ENCODE measurements at regions not wholly inside any gene's neighbourhood (a gene's known extent, or its start where the extent isn't known, plus 50 kb on each side); places are given as distances from the start of the nearest gene placed in this dataset.

GRCh38 chr3:72237679-72238009 is 452.7 kb upstream of the PROK2 start:
- no peaks in the 10 kb centered on the region for H3K79me2 ChIP-seq (ENCODE audit: low read depth)
- H2AFZ ChIP-seq: no peak overlapping the region
- no peaks in the 10 kb centered on the region for H3K9me3 ChIP-seq (ENCODE audit: insufficient read depth, low read depth)
- H4K20me1 ChIP-seq (ENCODE audit: insufficient read depth): no peaks in the 10 kb centered on the region
- no peak overlapping the region for H3K27ac ChIP-seq
- DNase-seq: no peak
- intact Hi-C loops (cut with micrococcal nuclease; ENCODE audit: unreplicated experiment): no loop called here
- no peak for TF ChIP-seq EZH2 (IDR thresholded peaks at IDR 0.05; ENCODE audit: low read depth)
- H3K4me3 ChIP-seq: no peak overlapping the region
- H3K9me2 ChIP-seq (ENCODE audit: insufficient read depth): no peaks in the 10 kb centered on the region
- no peaks in the 10 kb centered on the region for H3K36me3 ChIP-seq (ENCODE audit: low read depth)
- H3K4me1 ChIP-seq (replicated peaks; ENCODE audit: insufficient read depth): no peaks in the 10 kb centered on the region
- H3K27me3 ChIP-seq (ENCODE audit: insufficient read depth, low read depth): peaks cover 5% of the 10 kb centered on the region; the same call in 1 of the 2 replicates
- ChIA-PET POLR2A (ENCODE audit: unreplicated experiment) (no interaction called here), CTCF (no interaction called here)
- no peak overlapping the region for H3K4me2 ChIP-seq
- no peaks in the 10 kb centered on the region for H3F3A ChIP-seq (ENCODE audit: insufficient read depth, low read depth)
- BruUV-seq (replicated peaks): no TSS peak

GRCh38 chr3:72234391-72234790 is 449.4 kb upstream of the PROK2 start:
- no peak overlapping the region for H3K4me3 ChIP-seq
- no peaks in the 10 kb centered on the region for H3F3A ChIP-seq (ENCODE audit: insufficient read depth, low read depth)
- POLR2A ChIA-PET (ENCODE audit: unreplicated experiment): no interaction called here

DNA sequence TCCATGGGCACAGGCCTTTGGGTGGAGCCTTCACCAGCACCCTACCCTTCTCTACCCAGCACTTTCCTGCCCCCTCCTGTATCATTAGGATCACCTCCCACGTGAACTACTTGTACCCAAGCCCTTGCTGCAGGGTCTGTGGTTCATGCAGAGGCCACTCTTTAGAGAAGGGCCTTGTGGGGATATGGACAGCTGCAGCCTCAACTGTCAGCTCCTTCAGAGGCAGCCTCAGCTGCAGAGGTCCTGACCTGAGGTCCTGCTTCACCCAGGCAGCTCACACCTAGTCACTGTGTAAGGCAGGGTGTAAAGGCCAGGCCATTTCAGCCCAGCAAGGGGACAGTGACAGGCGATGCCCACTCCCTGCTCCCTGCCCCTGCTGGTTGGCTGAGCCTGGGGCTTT is 448.6 kb upstream of the PROK2 start:
- intact Hi-C loops (cut with micrococcal nuclease; ENCODE audit: unreplicated experiment): no loop called here
- H3K4me1 ChIP-seq (replicated peaks; ENCODE audit: insufficient read depth): no peaks in the 10 kb centered on the region
- H3K4me2 ChIP-seq: no peak overlapping the region
- peaks cover 13% of the 10 kb centered on the region for H3K27me3 ChIP-seq (ENCODE audit: insufficient read depth, low read depth)
- no peaks in the 10 kb centered on the region for H3K36me3 ChIP-seq (ENCODE audit: low read depth)
- no peaks in the 10 kb centered on the region for H3K79me2 ChIP-seq (ENCODE audit: low read depth)
- no peaks in the 10 kb centered on the region for H4K20me1 ChIP-seq (ENCODE audit: insufficient read depth)
- no TSS peak for BruUV-seq (replicated peaks)
- TF ChIP-seq EZH2 (IDR thresholded peaks at IDR 0.05; ENCODE audit: low read depth) (no peak), CTCF (conservative IDR thresholded peaks at IDR 0.05) (no peak)
- POLR2A ChIA-PET (ENCODE audit: unreplicated experiment): no interaction called here
- no peaks in the 10 kb centered on the region for H3F3A ChIP-seq (ENCODE audit: insufficient read depth, low read depth)
- CTCF ChIA-PET: interaction anchor here (0.6 kb wide), 1 partner anchor 239 kb away, joined by 4 read pairs; no protein-coding TSS in a partner anchor
- H3K4me3 ChIP-seq: no peak overlapping the region
- H3K9me3 ChIP-seq (ENCODE audit: insufficient read depth, low read depth): no peaks in the 10 kb centered on the region
- H2AFZ ChIP-seq: no peak overlapping the region
- H3K9me2 ChIP-seq (ENCODE audit: insufficient read depth): no peaks in the 10 kb centered on the region
- H3K27ac ChIP-seq: no peak overlapping the region
- no peak for DNase-seq

More at GRCh38 chr3:72234391-72234790, 449.4 kb upstream of the PROK2 start:
- H3K36me3 ChIP-seq (ENCODE audit: low read depth): no peaks in the 10 kb centered on the region
- intact Hi-C loops (cut with micrococcal nuclease; ENCODE audit: unreplicated experiment): no loop called here
- H3K4me2 ChIP-seq: no peak overlapping the region
- peaks cover 11% of the 10 kb centered on the region for H3K27me3 ChIP-seq (ENCODE audit: insufficient read depth, low read depth)
- no peaks in the 10 kb centered on the region for H3K4me1 ChIP-seq (replicated peaks; ENCODE audit: insufficient read depth)
- no peak overlapping the region for H2AFZ ChIP-seq
- BruUV-seq (replicated peaks): no TSS peak
- no peak for TF ChIP-seq EZH2 (IDR thresholded peaks at IDR 0.05; ENCODE audit: low read depth)
- TF ChIP-seq CTCF (conservative IDR thresholded peaks at IDR 0.05): no peak
- no peaks in the 10 kb centered on the region for H3K79me2 ChIP-seq (ENCODE audit: low read depth)
- no peak overlapping the region for H3K27ac ChIP-seq
- no peaks in the 10 kb centered on the region for H3K9me2 ChIP-seq (ENCODE audit: insufficient read depth)
- H3K9me3 ChIP-seq (ENCODE audit: insufficient read depth, low read depth): no peaks in the 10 kb centered on the region
- CTCF ChIA-PET: no interaction called here
- H4K20me1 ChIP-seq (ENCODE audit: insufficient read depth): no peaks in the 10 kb centered on the region
- no peak for DNase-seq

- Histone ChIP-seq H3K4me3 (no peak overlapping the region), H3K79me2 (ENCODE audit: low read depth) (no peaks in the 10 kb centered on the region), H3K4me1 (replicated peaks; ENCODE audit: insufficient read depth) (no peaks in the 10 kb centered on the region), H3K27me3 (ENCODE audit: insufficient read depth, low read depth) (peaks cover 13% of the 10 kb centered on the region), H3K9me3 (ENCODE audit: insufficient read depth, low read depth) (no peaks in the 10 kb centered on the region), H3K36me3 (ENCODE audit: low read depth) (no peaks in the 10 kb centered on the region), H3K4me2 (no peak overlapping the region), H3K9me2 (ENCODE audit: insufficient read depth) (no peaks in the 10 kb centered on the region), H2AFZ (no peak overlapping the region), H3K27ac (no peak overlapping the region), H4K20me1 (ENCODE audit: insufficient read depth) (no peaks in the 10 kb centered on the region), H3F3A (ENCODE audit: insufficient read depth, low read depth) (no peaks in the 10 kb centered on the region)
- TF ChIP-seq EZH2 (IDR thresholded peaks at IDR 0.05; ENCODE audit: low read depth) (no peak), CTCF (conservative IDR thresholded peaks at IDR 0.05) (no peak)
- ChIA-PET CTCF (interaction anchor here (0.6 kb wide), 1 partner anchor 240 kb away, joined by 4 read pairs; no protein-coding TSS in a partner anchor), POLR2A (ENCODE audit: unreplicated experiment) (no interaction called here)
- intact Hi-C loops (cut with micrococcal nuclease; ENCODE audit: unreplicated experiment): no loop called here
- DNase-seq: no peak
- no TSS peak for BruUV-seq (replicated peaks)
These were observed 447.8 kb upstream of the PROK2 start for GRCh38 chr3:72232777-72233176.
